Thyroid gland (tissue), 4 donors: ENCODE measurements at regions not wholly inside any gene's neighbourhood (a gene's known extent, or its start where the extent isn't known, plus 50 kb on each side); places are given as distances from the start of the nearest gene placed in this dataset.

Experiments used
- DNase-seq, 2 donors: peaks; one replicate each; pipeline ENCODE4 v3.0.0-alpha.2; 2019
- H3K27ac ChIP-seq, 3 donors: fragments of 200-600 bp; sonication (generic); 1 replicate in 2 of 3; 2 replicates in 1 of 3; pipeline ENCODE4 v1.5.1; 2016 to 2019; ENCODE audit warnings: mild to moderate bottlenecking in 1 of 3, moderate library complexity in 1 of 3
- H3K27me3 ChIP-seq: fragments of 200-600 bp; sonication (generic); one replicate; pipeline ENCODE4 v1.5.1; 2019
- H3K36me3 ChIP-seq, 2 donors: fragments of 200-600 bp; sonication (generic); one replicate each; pipeline ENCODE4 v1.5.1; 2016 to 2019
- H3K4me1 ChIP-seq, 2 donors: fragments of 200-600 bp; sonication (generic); one replicate each; pipeline ENCODE4 v1.5.1; 2017 to 2019
- H3K4me3 ChIP-seq, 3 donors: fragments of 200-600 bp; sonication (generic); replicated peaks in 1 of 3; 1 replicate in 2 of 3; 2 replicates in 1 of 3; pipeline ENCODE4 v1.5.1; 2016; ENCODE audit warnings: mild to moderate bottlenecking in 1 of 3
- H3K9me3 ChIP-seq: fragments of 200-600 bp; sonication (generic); one replicate; pipeline ENCODE4 v1.5.1; 2017
- CTCF ChIP-seq, 6 experiments: fragments of 200-600 bp in 3 of 6; fragments of 450-650 bp in 3 of 6; sonication (generic) in 3 of 6; IDR thresholded peaks; one replicate each; pipeline ENCODE4 v1.5.1; 2016 to 2019; ENCODE audit warnings: antibody characterized with exemption in 6 of 6, mild to moderate bottlenecking in 2 of 6, inconsistent platforms in 1 of 6, moderate library complexity in 1 of 6
- POLR2A ChIP-seq, 2 donors: fragments of 450-650 bp; IDR thresholded peaks; one replicate each; pipeline ENCODE4 v1.6.1; 2017; ENCODE audit warnings: antibody characterized with exemption in 2 of 2, mild to moderate bottlenecking in 2 of 2, moderate library complexity in 1 of 2
- WGBS, 2 donors: methylation state at CpG; one replicate each; pipeline ENCODE4 v1.1.5; 2017; 5-methylcytosine and 5-hydroxymethylcytosine counted together
- intact Hi-C: fragments of 100-400 bp; cut with DNase I; formaldehyde crosslinking; loops from one replicate; pipeline ENCODE4 v1.15.1; 2023

- no peak for TF ChIP-seq CTCF (IDR thresholded peaks at IDR 0.05)
- TF ChIP-seq POLR2A (IDR thresholded peaks at IDR 0.05) = no peak
- no peak for DNase-seq
Observed at GRCh38 chr22:49532869-49533802, 294.5 kb downstream of the BRD1 start.

GRCh38 chr22:49531368-49531791 lies 296.3 kb downstream of the BRD1 start:
- H3K27ac ChIP-seq = no peak overlapping the region
- no peaks in the 10 kb centered on the region for H3K27me3 ChIP-seq
- H3K36me3 ChIP-seq = no peaks in the 10 kb centered on the region

More at GRCh38 chr22:49532869-49533802, 294.5 kb downstream of the BRD1 start:
- no peak overlapping the region for H3K27ac ChIP-seq
- no peak overlapping the region for H3K4me3 ChIP-seq
- H3K4me1 ChIP-seq = no peaks in the 10 kb centered on the region
- H3K36me3 ChIP-seq = no peaks in the 10 kb centered on the region
- H3K9me3 ChIP-seq = no peaks in the 10 kb centered on the region
- intact Hi-C loops = no loop called here
- WGBS, 2 donors = 73 to 75% methylated on average over 18 to 20 of the region's 22 CpGs
- no peaks in the 10 kb centered on the region for H3K27me3 ChIP-seq

GRCh38 chr22:49530671-49531367 lies 296.9 kb downstream of the BRD1 start:
- DNase-seq = no peak
- WGBS, 2 donors = 80 to 84% methylated on average over 16 to 19 of the region's 19 CpGs
- TF ChIP-seq POLR2A (IDR thresholded peaks at IDR 0.05) = no peak
- no peak for TF ChIP-seq CTCF (IDR thresholded peaks at IDR 0.05)
- Histone ChIP-seq H3K27me3 (no peaks in the 10 kb centered on the region), H3K36me3 (no peaks in the 10 kb centered on the region), H3K9me3 (no peaks in the 10 kb centered on the region), H3K4me1 (no peaks in the 10 kb centered on the region), H3K4me3 (no peak overlapping the region), H3K27ac (no peak overlapping the region)
- intact Hi-C loops = no loop called here

More at GRCh38 chr22:49531368-49531791, 296.3 kb downstream of the BRD1 start:
- H3K4me1 ChIP-seq = no peaks in the 10 kb centered on the region
- H3K4me3 ChIP-seq = no peak overlapping the region
- no peak for DNase-seq
- TF ChIP-seq CTCF (IDR thresholded peaks at IDR 0.05) = no peak
- no peak for TF ChIP-seq POLR2A (IDR thresholded peaks at IDR 0.05)
- H3K9me3 ChIP-seq = no peaks in the 10 kb centered on the region
- WGBS, 2 donors = 65 to 69% methylated on average over 6 to 11 of the region's 11 CpGs
- intact Hi-C loops = no loop called here

- TF ChIP-seq CTCF (IDR thresholded peaks at IDR 0.05) (no peak), POLR2A (IDR thresholded peaks at IDR 0.05) (no peak)
- 60 to 74% methylated on average over 5 to 6 of the region's 6 CpGs for WGBS, 2 donors
- Histone ChIP-seq H3K9me3 (no peaks in the 10 kb centered on the region), H3K4me1 (no peaks in the 10 kb centered on the region), H3K4me3 (no peak overlapping the region), H3K27me3 (no peaks in the 10 kb centered on the region), H3K36me3 (no peaks in the 10 kb centered on the region), H3K27ac (no peak overlapping the region)
- no peak for DNase-seq
- intact Hi-C loops = no loop called here
Observed at GRCh38 chr22:49528420-49528720, 299.3 kb downstream of the BRD1 start.
